Astrocyte (in vitro differentiated cells and primary cell): ENCODE measurements at regions not wholly inside any gene's neighbourhood (a gene's known extent, or its start where the extent isn't known, plus 50 kb on each side); places are given as distances from the start of the nearest gene placed in this dataset.

Experiments
- DNase-seq: peaks from one replicate; pipeline ENCODE4 v3.0.0-alpha.2; 2010; ENCODE audit warnings: low read depth
- FAIRE-seq: peaks from 2 replicates; lab custom pipeline; 2011; peaks lifted over from hg19 to GRCh38; lab: Jason Lieb, UNC
- H2AFZ ChIP-seq: 2 replicates; pipeline ENCODE4 v1.6.0; 2012; ENCODE audit warnings: low read depth, low read length, inconsistent platforms
- H3K27ac ChIP-seq: 2 replicates; pipeline ENCODE4 v1.5.1; 2011; ENCODE audit warnings: low read depth, low read length, inconsistent platforms
- H3K27me3 ChIP-seq: 2 replicates; pipeline ENCODE4 v1.6.0; 2011; ENCODE audit warnings: low read length, inconsistent platforms; ENCODE audit not compliant: insufficient read depth
- H3K36me3 ChIP-seq: 2 replicates; pipeline ENCODE4 v1.5.1; 2011; ENCODE audit warnings: low read length, inconsistent platforms; ENCODE audit not compliant: insufficient read depth
- H3K4me1 ChIP-seq: 2 replicates; pipeline ENCODE4 v1.5.1; 2011; ENCODE audit warnings: low read length, inconsistent platforms; ENCODE audit not compliant: insufficient read depth
- H3K4me2 ChIP-seq: 2 replicates; pipeline ENCODE4 v1.6.0; 2012; ENCODE audit warnings: low read length, inconsistent platforms
- H3K4me3 ChIP-seq: 2 replicates; pipeline ENCODE4 v1.5.1; 2011; ENCODE audit warnings: low read depth, mild to moderate bottlenecking, low read length, inconsistent platforms; ENCODE audit not compliant: insufficient read depth
- H3K79me2 ChIP-seq: 2 replicates; pipeline ENCODE4 v1.6.0; 2012; ENCODE audit warnings: mild to moderate bottlenecking, low read length, inconsistent platforms; ENCODE audit not compliant: insufficient read depth
- H3K9ac ChIP-seq: 2 replicates; pipeline ENCODE4 v1.6.0; 2012; ENCODE audit warnings: mild to moderate bottlenecking, low read length, inconsistent platforms
- H3K9me3 ChIP-seq: 2 replicates; pipeline ENCODE4 v1.5.1; 2012; ENCODE audit warnings: low read depth, mild to moderate bottlenecking, low read length, inconsistent platforms; ENCODE audit not compliant: insufficient read depth
- H4K20me1 ChIP-seq: 2 replicates; pipeline ENCODE4 v1.6.0; 2012; ENCODE audit warnings: low read length, inconsistent platforms; ENCODE audit not compliant: insufficient read depth
- H3K27ac Mint-ChIP-seq: one replicate; pipeline ENCODE4 v1.8.0; 2021; ENCODE audit warnings: mild to moderate bottlenecking, mixed read lengths; ENCODE audit not compliant: unreplicated experiment
- H3K27me3 Mint-ChIP-seq: one replicate; pipeline ENCODE4 v1.8.0; 2021; ENCODE audit warnings: low read depth, mixed read lengths; ENCODE audit not compliant: unreplicated experiment
- H3K36me3 Mint-ChIP-seq: one replicate; pipeline ENCODE4 v1.8.0; 2021; ENCODE audit warnings: low read depth, mixed read lengths; ENCODE audit not compliant: unreplicated experiment
- H3K4me1 Mint-ChIP-seq: one replicate; pipeline ENCODE4 v1.8.0; 2021; ENCODE audit warnings: low read depth, mixed read lengths; ENCODE audit not compliant: unreplicated experiment
- H3K4me3 Mint-ChIP-seq: one replicate; pipeline ENCODE4 v1.8.0; 2021; ENCODE audit warnings: mild to moderate bottlenecking, moderate library complexity, mixed read lengths; ENCODE audit not compliant: unreplicated experiment
- H3K9me3 Mint-ChIP-seq: one replicate; pipeline ENCODE4 v1.8.0; 2021; ENCODE audit warnings: mild to moderate bottlenecking, mixed read lengths; ENCODE audit not compliant: unreplicated experiment
- CTCF ChIP-seq: IDR thresholded peaks from 2 replicates; pipeline ENCODE4 v1.5.1; 2011; ENCODE audit warnings: low read depth, mild to moderate bottlenecking, inconsistent platforms, low read length, moderate library complexity; ENCODE audit not compliant: insufficient read depth
- EZH2 ChIP-seq: IDR thresholded peaks from 2 replicates; pipeline ENCODE4 v1.6.1; 2012; ENCODE audit warnings: mild to moderate bottlenecking, low read length, inconsistent platforms; ENCODE audit not compliant: insufficient read depth

DNA sequence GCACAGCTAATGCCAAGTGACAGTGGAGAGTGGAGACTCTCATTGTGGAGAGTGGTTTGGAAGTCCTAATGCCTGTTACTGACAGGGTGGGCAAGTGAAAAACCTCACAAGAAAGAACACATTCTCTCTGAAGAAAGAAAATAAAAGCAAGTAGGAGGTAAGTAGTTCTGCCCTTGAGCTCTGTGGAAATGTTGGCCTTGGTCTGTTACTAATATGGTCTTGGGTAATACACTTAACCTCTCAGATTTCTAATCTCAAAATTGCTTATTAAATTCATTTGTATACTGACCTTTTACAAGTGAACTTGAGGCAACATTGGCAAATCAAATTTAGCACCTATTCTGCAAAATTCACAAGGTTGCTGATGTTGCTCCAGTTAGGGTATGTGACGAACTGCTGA is 291.6 kb upstream of the CBLB start:
- Histone ChIP-seq H2AFZ (no peak overlapping the region), H3K4me2 (no peak overlapping the region), H3K79me2 (no peaks in the 10 kb centered on the region), H3K27me3 (no peaks in the 10 kb centered on the region), H3K4me3 (no peak overlapping the region), H4K20me1 (no peaks in the 10 kb centered on the region), H3K36me3 (no peaks in the 10 kb centered on the region), H3K9me3 (no peaks in the 10 kb centered on the region), H3K4me1 (no peaks in the 10 kb centered on the region), H3K27ac (no peak overlapping the region), H3K9ac (no peak overlapping the region)
- no peaks in the 10 kb centered on the region for H3K27me3 Mint-ChIP-seq
- no peak overlapping the region for H3K27ac Mint-ChIP-seq
- no peaks in the 10 kb centered on the region for H3K36me3 Mint-ChIP-seq
- no peak for TF ChIP-seq CTCF
- no peak for TF ChIP-seq EZH2
- FAIRE-seq (no peak), DNase-seq (no peak)
- H3K4me3 Mint-ChIP-seq, result no peak overlapping the region
- H3K4me1 Mint-ChIP-seq, result no peaks in the 10 kb centered on the region
- H3K9me3 Mint-ChIP-seq, result peaks cover 1% of the 10 kb centered on the region

GRCh38 chr3:106161246-106161645 is 292.4 kb upstream of the CBLB start:
- H3K27me3 ChIP-seq, result no peaks in the 10 kb centered on the region
- no peak overlapping the region for H3K4me3 Mint-ChIP-seq
- H3K4me3 ChIP-seq, result no peak overlapping the region
- no peaks in the 10 kb centered on the region for H3K36me3 ChIP-seq
- no peaks in the 10 kb centered on the region for H3K4me1 Mint-ChIP-seq
- no peaks in the 10 kb centered on the region for H3K9me3 ChIP-seq
- H3K27ac Mint-ChIP-seq, result no peak overlapping the region
- no peaks in the 10 kb centered on the region for H3K27me3 Mint-ChIP-seq
- H3K36me3 Mint-ChIP-seq, result no peaks in the 10 kb centered on the region
- H3K27ac ChIP-seq, result no peak overlapping the region
- DNase-seq (no peak), FAIRE-seq (no peak)
- H3K9ac ChIP-seq, result no peak overlapping the region
- H3K4me2 ChIP-seq, result no peak overlapping the region
- H3K9me3 Mint-ChIP-seq, result no peaks in the 10 kb centered on the region
- TF ChIP-seq CTCF (no peak), EZH2 (no peak)
- H3K4me1 ChIP-seq, result no peaks in the 10 kb centered on the region
- no peaks in the 10 kb centered on the region for H4K20me1 ChIP-seq
- no peaks in the 10 kb centered on the region for H3K79me2 ChIP-seq
- H2AFZ ChIP-seq, result no peak overlapping the region

DNA sequence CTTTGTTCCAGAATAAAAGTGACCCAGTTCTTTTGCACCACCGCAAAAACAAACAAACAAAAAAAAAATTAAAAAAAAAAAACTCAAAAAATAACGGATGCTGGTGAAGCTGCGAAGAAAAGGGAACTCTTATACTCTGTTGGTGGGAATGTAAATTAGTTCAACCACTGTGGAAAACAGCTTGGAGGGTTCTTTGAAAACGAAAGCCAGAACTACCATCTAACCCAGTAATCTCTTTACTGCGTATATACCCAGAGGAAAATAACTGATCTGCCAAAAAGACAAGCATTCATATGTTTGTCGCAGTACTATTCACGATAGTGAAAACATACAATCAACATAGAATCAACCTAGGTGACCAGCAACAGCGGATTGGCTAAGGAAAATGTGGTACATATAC is 298.9 kb upstream of the CBLB start:
- H3K27me3 Mint-ChIP-seq, result no peaks in the 10 kb centered on the region
- no peaks in the 10 kb centered on the region for H3K36me3 Mint-ChIP-seq

More for the DNA sequence above, 298.9 kb upstream of the CBLB start:
- no peaks in the 10 kb centered on the region for H3K4me1 Mint-ChIP-seq
- H3K9me3 ChIP-seq, result no peaks in the 10 kb centered on the region
- H3K9ac ChIP-seq, result no peak overlapping the region
- no peaks in the 10 kb centered on the region for H3K79me2 ChIP-seq
- no peak overlapping the region for H3K4me3 Mint-ChIP-seq
- H3K9me3 Mint-ChIP-seq, result no peaks in the 10 kb centered on the region
- H4K20me1 ChIP-seq, result no peaks in the 10 kb centered on the region
- H3K27me3 ChIP-seq, result no peaks in the 10 kb centered on the region
- H2AFZ ChIP-seq, result no peak overlapping the region
- no peak overlapping the region for H3K4me3 ChIP-seq
- DNase-seq (no peak), FAIRE-seq (no peak)
- no peak for TF ChIP-seq EZH2
- no peak overlapping the region for H3K27ac Mint-ChIP-seq
- H3K27ac ChIP-seq, result no peak overlapping the region
- no peak overlapping the region for H3K4me2 ChIP-seq
- H3K4me1 ChIP-seq, result no peaks in the 10 kb centered on the region
- no peaks in the 10 kb centered on the region for H3K36me3 ChIP-seq
